Natural killer cell treated with Interleukin-12 subunit alpha and Interleukin-12 subunit beta and Interleukin-15 and Interleukin-18, amount 100 ng/mL, for 72 hours (primary cell): ENCODE measurements at regions not wholly inside any gene's neighbourhood (a gene's known extent, or its start where the extent isn't known, plus 50 kb on each side); places are given as distances from the start of the nearest gene placed in this dataset.

Experiments used
- ATAC-seq, 2 donors: fragments of 150-1000 bp; cut with Tn5 transposase in 1 of 2; sonication (Bioruptor Pico), chemical (Tn5 transposase) in 1 of 2; 2 replicates each; pipeline ENCODE4 v1.10.0; 2021
- DNase-seq: peaks from one replicate; pipeline ENCODE4 v3.0.0; 2022; ENCODE audit warnings: low spot score
- H3K27ac Mint-ChIP-seq, 2 donors: 1 replicate in 1 of 2; 2 replicates in 1 of 2; pipeline ENCODE4 v1.8.0; 2022; ENCODE audit warnings: mixed read lengths in 2 of 2, mild to moderate bottlenecking in 1 of 2, moderate library complexity in 1 of 2
- H3K27me3 Mint-ChIP-seq, 2 donors: 1 replicate in 1 of 2; 2 replicates in 1 of 2; pipeline ENCODE4 v1.8.0; 2022; ENCODE audit warnings: mixed read lengths in 2 of 2
- H3K36me3 Mint-ChIP-seq: one replicate; pipeline ENCODE4 v1.8.0; 2022; ENCODE audit warnings: mixed read lengths
- H3K4me1 Mint-ChIP-seq, 2 donors: 1 replicate in 1 of 2; 2 replicates in 1 of 2; pipeline ENCODE4 v1.8.0; 2022; ENCODE audit warnings: low read depth in 2 of 2, mixed read lengths in 2 of 2, mild to moderate bottlenecking in 1 of 2
- H3K4me3 Mint-ChIP-seq: one replicate; pipeline ENCODE4 v1.8.0; 2022; ENCODE audit warnings: mixed read lengths
- H3K9me3 Mint-ChIP-seq: 2 replicates; pipeline ENCODE4 v1.8.0; 2022; ENCODE audit warnings: mixed read lengths

DNA sequence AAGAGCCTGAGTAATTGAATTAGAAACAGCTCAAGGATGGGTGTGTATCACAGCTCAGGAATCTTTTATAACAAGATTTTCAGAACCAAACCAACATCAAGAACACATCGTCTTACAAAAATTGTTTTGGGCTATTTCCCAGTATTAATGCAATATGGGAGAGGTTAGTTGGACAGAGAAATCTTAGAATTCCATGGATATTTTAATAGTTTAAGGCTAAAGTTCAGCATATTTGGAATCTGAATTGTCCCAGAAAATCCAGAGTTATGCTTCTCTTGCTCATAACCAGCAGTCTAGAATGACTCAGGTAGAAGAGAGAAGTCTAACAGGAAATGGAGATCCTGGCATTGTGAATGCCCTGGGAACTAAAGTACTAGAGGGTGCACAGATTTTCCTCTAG is 74.6 kb downstream of the ADM start:
- DNase-seq = no peak
- Mint-ChIP-seq H3K4me1 (no peaks in the 10 kb centered on the region), H3K27me3 (peaks cover 8 to 9% of the 10 kb centered on the region in 2 donors), H3K27ac (no peak overlapping the region), H3K36me3 (no peaks in the 10 kb centered on the region), H3K9me3 (no peaks in the 10 kb centered on the region), H3K4me3 (no peak overlapping the region)
- ATAC-seq = no peak

GRCh38 chr11:10379871-10380568 is 75.0 kb upstream of the AMPD3 start:
- Mint-ChIP-seq H3K4me3 (no peak overlapping the region), H3K27me3 (peaks cover 9 to 10% of the 10 kb centered on the region in 2 donors), H3K36me3 (no peaks in the 10 kb centered on the region), H3K4me1 (no peaks in the 10 kb centered on the region), H3K9me3 (no peaks in the 10 kb centered on the region), H3K27ac (no peak overlapping the region)
- ATAC-seq (no peak), DNase-seq (no peak)

GRCh38 chr11:10380921-10381320 is 74.1 kb upstream of the AMPD3 start:
- Mint-ChIP-seq H3K9me3 (no peaks in the 10 kb centered on the region), H3K36me3 (no peaks in the 10 kb centered on the region), H3K4me3 (no peak overlapping the region), H3K27ac (no peak overlapping the region), H3K4me1 (no peaks in the 10 kb centered on the region), H3K27me3 (peaks cover 9 to 11% of the 10 kb centered on the region in 2 donors)
- DNase-seq (no peak), ATAC-seq (no peak)

GRCh38 chr11:10381736-10382135 is 73.3 kb upstream of the AMPD3 start:
- Mint-ChIP-seq H3K9me3 (no peaks in the 10 kb centered on the region), H3K4me1 (no peaks in the 10 kb centered on the region), H3K27ac (no peak overlapping the region), H3K36me3 (no peaks in the 10 kb centered on the region), H3K27me3 (peaks cover 13% of the 10 kb centered on the region in 2 donors), H3K4me3 (no peak overlapping the region)
- ATAC-seq (no peak), DNase-seq (no peak)

- H3K4me3 Mint-ChIP-seq = no peak overlapping the region
- no peaks in the 10 kb centered on the region for H3K9me3 Mint-ChIP-seq
- no peaks in the 10 kb centered on the region for H3K4me1 Mint-ChIP-seq
- peak; percentile 52 to 60 for ATAC-seq
- no peak overlapping the region for H3K27ac Mint-ChIP-seq
- H3K27me3 Mint-ChIP-seq = peaks cover 13 to 21% of the 10 kb centered on the region in 2 donors
- no peak for DNase-seq
- no peaks in the 10 kb centered on the region for H3K36me3 Mint-ChIP-seq
Measured at GRCh38 chr11:10382518-10382917, 72.5 kb upstream of the AMPD3 start.

- no peaks in the 10 kb centered on the region for H3K9me3 Mint-ChIP-seq
- no peak overlapping the region for H3K27ac Mint-ChIP-seq
- no peak for DNase-seq
- ATAC-seq = no peak
- no peaks in the 10 kb centered on the region for H3K4me1 Mint-ChIP-seq
- H3K27me3 Mint-ChIP-seq = peaks cover 28 to 44% of the 10 kb centered on the region in 2 donors
- H3K36me3 Mint-ChIP-seq = no peaks in the 10 kb centered on the region
- no peak overlapping the region for H3K4me3 Mint-ChIP-seq
Measured at GRCh38 chr11:10385696-10386095, 69.4 kb upstream of the AMPD3 start.

- H3K4me1 Mint-ChIP-seq = no peaks in the 10 kb centered on the region
Measured at GRCh38 chr11:10386361-10386760, 68.7 kb upstream of the AMPD3 start.

GRCh38 chr11:10386861-10387205 is 68.2 kb upstream of the AMPD3 start:
- no peaks in the 10 kb centered on the region for H3K9me3 Mint-ChIP-seq
- no peak overlapping the region for H3K27ac Mint-ChIP-seq
- DNase-seq = no peak
- ATAC-seq = no peak
- no peak overlapping the region for H3K4me3 Mint-ChIP-seq
- peaks cover 31 to 50% of the 10 kb centered on the region in 2 donors for H3K27me3 Mint-ChIP-seq
- H3K36me3 Mint-ChIP-seq = no peaks in the 10 kb centered on the region
- no peaks in the 10 kb centered on the region for H3K4me1 Mint-ChIP-seq

More at GRCh38 chr11:10386361-10386760, 68.7 kb upstream of the AMPD3 start:
- no peak for DNase-seq
- Mint-ChIP-seq H3K36me3 (no peaks in the 10 kb centered on the region), H3K27ac (no peak overlapping the region), H3K4me3 (no peak overlapping the region), H3K27me3 (peaks cover 31 to 50% of the 10 kb centered on the region in 2 donors), H3K9me3 (no peaks in the 10 kb centered on the region)
- ATAC-seq = no peak

DNA sequence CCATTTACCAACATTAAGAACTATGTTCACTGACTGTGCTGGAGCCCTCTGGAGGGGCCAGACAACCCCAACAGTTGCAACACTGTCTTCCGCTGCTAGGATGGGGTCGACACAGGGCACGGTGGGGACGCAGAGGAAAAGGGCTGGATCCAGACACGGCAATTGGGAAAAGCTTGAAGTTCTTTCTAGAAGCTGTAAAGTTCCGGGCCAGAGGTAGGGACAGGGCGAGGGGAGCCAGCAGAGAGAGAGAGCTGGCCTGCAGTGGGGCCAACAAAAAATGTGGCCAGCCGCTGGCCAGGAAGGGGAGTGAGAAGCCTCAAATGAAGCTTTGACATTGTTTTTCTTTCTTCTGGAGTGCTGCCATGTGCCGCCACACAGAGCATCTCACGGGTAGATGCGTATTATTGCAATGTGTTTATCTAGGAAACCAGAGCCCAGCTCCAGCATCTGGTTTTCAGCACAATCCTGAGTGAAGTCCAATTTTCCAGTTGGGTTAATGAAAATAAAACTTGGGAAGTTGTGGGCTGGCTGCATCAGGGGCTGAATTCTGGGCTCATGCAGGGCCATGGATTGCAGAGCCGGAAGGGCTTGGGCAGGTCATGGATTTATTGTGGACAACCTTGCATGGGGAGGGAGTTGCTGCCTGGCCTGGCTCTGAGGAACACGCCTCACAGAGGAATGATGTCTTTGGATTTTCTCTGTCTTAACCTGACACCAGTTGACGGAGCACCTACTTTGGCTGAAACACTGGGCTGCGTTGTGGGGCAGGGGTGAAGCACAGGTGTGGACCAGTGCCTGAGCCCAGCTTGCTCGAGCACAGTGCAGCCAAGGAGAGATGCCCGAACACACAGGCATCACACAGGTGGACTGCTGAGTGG is 67.6 kb upstream of the AMPD3 start:
- Mint-ChIP-seq H3K4me1 (no peaks in the 10 kb centered on the region), H3K4me3 (no peak overlapping the region), H3K27me3 (peaks cover 33 to 47% of the 10 kb centered on the region in 2 donors), H3K9me3 (no peaks in the 10 kb centered on the region), H3K36me3 (no peaks in the 10 kb centered on the region), H3K27ac (no peak overlapping the region)
- ATAC-seq (peak in 1 of 2 donors; percentile 33), DNase-seq (no peak)

GRCh38 chr11:10388101-10388500 is 67.0 kb upstream of the AMPD3 start:
- no peaks in the 10 kb centered on the region for H3K36me3 Mint-ChIP-seq
- no peaks in the 10 kb centered on the region for H3K9me3 Mint-ChIP-seq
- H3K4me3 Mint-ChIP-seq = no peak overlapping the region
- ATAC-seq (no peak), DNase-seq (no peak)
- H3K27me3 Mint-ChIP-seq = peaks cover 33 to 46% of the 10 kb centered on the region in 2 donors
- no peaks in the 10 kb centered on the region for H3K4me1 Mint-ChIP-seq
- no peak overlapping the region for H3K27ac Mint-ChIP-seq

GRCh38 chr11:10388574-10388973 is 66.5 kb upstream of the AMPD3 start:
- Mint-ChIP-seq H3K36me3 (no peaks in the 10 kb centered on the region), H3K4me1 (no peaks in the 10 kb centered on the region), H3K27ac (no peak overlapping the region), H3K27me3 (peaks cover 36 to 49% of the 10 kb centered on the region in 2 donors), H3K9me3 (no peaks in the 10 kb centered on the region), H3K4me3 (no peak overlapping the region)
- ATAC-seq (no peak), DNase-seq (no peak)

GRCh38 chr11:10390375-10390774 is 64.7 kb upstream of the AMPD3 start:
- H3K27ac Mint-ChIP-seq = no peak overlapping the region
- no peaks in the 10 kb centered on the region for H3K9me3 Mint-ChIP-seq
- H3K27me3 Mint-ChIP-seq = peaks cover 34 to 57% of the 10 kb centered on the region in 2 donors
- DNase-seq (no peak), ATAC-seq (no peak)
- no peak overlapping the region for H3K4me3 Mint-ChIP-seq
- no peaks in the 10 kb centered on the region for H3K36me3 Mint-ChIP-seq
- no peaks in the 10 kb centered on the region for H3K4me1 Mint-ChIP-seq

DNA sequence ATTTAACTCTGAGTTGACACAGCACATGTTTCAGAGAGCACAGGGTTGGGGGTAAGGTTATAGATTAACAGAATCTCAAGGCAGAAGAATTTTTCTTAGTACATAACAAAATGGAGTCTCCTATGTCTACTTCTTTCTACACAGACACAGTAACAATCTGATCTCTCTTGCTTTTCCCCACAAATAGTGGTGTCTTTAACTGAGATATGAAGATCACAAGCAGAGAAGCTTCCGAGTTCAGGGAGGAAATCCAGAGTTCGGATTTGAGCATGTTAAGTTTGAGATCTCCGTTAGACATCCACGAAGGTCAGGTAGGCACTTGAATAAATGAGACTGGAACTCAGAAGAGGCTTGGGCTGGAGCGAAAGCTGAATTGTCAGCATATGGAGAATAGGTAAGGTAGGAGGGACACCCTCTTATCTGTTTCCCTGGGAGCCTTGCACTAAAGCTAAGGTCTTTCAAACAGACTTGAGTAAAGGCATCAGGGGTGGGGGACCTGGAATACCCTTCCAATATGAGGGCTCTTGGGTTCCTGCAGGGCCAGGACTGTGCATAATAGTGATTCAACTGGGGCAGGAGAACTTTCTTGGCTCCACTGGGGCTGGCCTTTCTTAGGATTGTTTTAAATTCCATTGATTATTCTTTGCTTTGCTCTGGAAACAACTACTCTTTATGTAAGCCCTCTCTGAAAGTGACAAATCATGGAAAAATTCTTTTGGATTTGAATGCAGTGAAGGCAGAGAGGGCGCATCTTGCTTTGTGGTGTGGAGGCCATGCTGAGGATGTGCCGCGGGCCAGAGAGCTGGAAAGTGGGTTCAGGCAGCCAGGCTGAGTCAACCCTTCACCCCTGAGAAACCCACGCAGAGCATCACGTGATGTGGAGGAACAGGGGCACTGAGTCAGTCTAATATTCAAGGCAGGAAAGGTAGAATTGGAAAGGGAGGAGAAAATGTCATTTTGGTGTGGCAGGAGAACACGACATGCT is 62.7 kb upstream of the AMPD3 start:
- Mint-ChIP-seq H3K9me3 (no peaks in the 10 kb centered on the region), H3K4me3 (no peak overlapping the region), H3K36me3 (no peaks in the 10 kb centered on the region), H3K4me1 (no peaks in the 10 kb centered on the region), H3K27me3 (peaks cover 31 to 46% of the 10 kb centered on the region in 2 donors), H3K27ac (no peak overlapping the region)
- DNase-seq (no peak), ATAC-seq (no peak)
